HEK293 (cell line): ENCODE measurements at regions not wholly inside any gene's neighbourhood (a gene's known extent, or its start where the extent isn't known, plus 50 kb on each side); places are given as distances from the start of the nearest gene placed in this dataset.

Source experiments
- CTCF ChIP-seq: fragments of 450-650 bp; formaldehyde crosslinking; IDR thresholded peaks from 2 replicates; pipeline ENCODE4 v1.5.1; 2016; ENCODE audit warnings: missing biosample characterization, missing genetic modification characterization
- REST ChIP-seq: fragments of 450-650 bp; formaldehyde crosslinking; IDR thresholded peaks from 2 replicates; pipeline ENCODE4 v1.5.1; 2016; ENCODE audit warnings: missing biosample characterization, missing genetic modification characterization
- SCRT2 ChIP-seq: fragments of 450-650 bp; formaldehyde crosslinking; IDR thresholded peaks from 2 replicates; pipeline ENCODE4 v1.5.1; 2016; ENCODE audit warnings: missing biosample characterization, missing genetic modification characterization
- ZBTB48 ChIP-seq: fragments of 450-650 bp; formaldehyde crosslinking; IDR thresholded peaks from 2 replicates; pipeline ENCODE4 v1.5.1; 2016; ENCODE audit warnings: missing biosample characterization, missing genetic modification characterization
- ZBTB7A ChIP-seq: fragments of 450-650 bp; formaldehyde crosslinking; IDR thresholded peaks from 2 replicates; pipeline ENCODE4 v1.5.1; 2016; ENCODE audit warnings: low read depth, missing biosample characterization, missing genetic modification characterization
- ZBTB8A ChIP-seq: fragments of 450-650 bp; formaldehyde crosslinking; IDR thresholded peaks from 2 replicates; pipeline ENCODE4 v1.5.1; 2016; ENCODE audit warnings: missing biosample characterization, missing genetic modification characterization
- ZFP37 ChIP-seq: fragments of 450-650 bp; formaldehyde crosslinking; IDR thresholded peaks from 2 replicates; pipeline ENCODE4 v1.5.1; 2016; ENCODE audit warnings: missing biosample characterization, missing genetic modification characterization
- ZFP69B ChIP-seq: fragments of 450-650 bp; formaldehyde crosslinking; IDR thresholded peaks from 2 replicates; pipeline ENCODE4 v1.5.1; 2016; ENCODE audit warnings: missing biosample characterization, missing genetic modification characterization
- ZNF2 ChIP-seq: fragments of 450-650 bp; formaldehyde crosslinking; IDR thresholded peaks from 2 replicates; pipeline ENCODE4 v1.5.1; 2016; ENCODE audit warnings: missing biosample characterization, missing genetic modification characterization
- ZNF292 ChIP-seq: fragments of 450-650 bp; formaldehyde crosslinking; IDR thresholded peaks from 2 replicates; pipeline ENCODE4 v1.5.1; 2016; ENCODE audit warnings: low read depth, missing biosample characterization, missing genetic modification characterization, borderline replicate concordance
- ZNF580 ChIP-seq: fragments of 450-650 bp; formaldehyde crosslinking; IDR thresholded peaks from 2 replicates; pipeline ENCODE4 v1.5.1; 2016; ENCODE audit warnings: missing biosample characterization, missing genetic modification characterization
- ZNF660 ChIP-seq: fragments of 450-650 bp; IDR thresholded peaks from 2 replicates; pipeline ENCODE4 v1.5.1; 2018; ENCODE audit warnings: missing biosample characterization, mild to moderate bottlenecking, missing genetic modification characterization
- ZNF76 ChIP-seq: fragments of 450-650 bp; formaldehyde crosslinking; IDR thresholded peaks from 2 replicates; pipeline ENCODE4; 2016; ENCODE audit warnings: low read depth, missing biosample characterization, missing genetic modification characterization, borderline replicate concordance
- ZNF830 ChIP-seq: fragments of 450-650 bp; IDR thresholded peaks from 2 replicates; pipeline ENCODE4 v1.5.0; 2018; ENCODE audit warnings: missing biosample characterization, missing genetic modification characterization, low read depth, mild to moderate bottlenecking, moderate library complexity

- TF ChIP-seq REST (tag by site-specific recombination) (no peak), CTCF (tag by site-specific recombination) (no peak), ZBTB8A (tag by site-specific recombination) (no peak), ZFP37 (tag by site-specific recombination) (no peak), ZNF292 (tag by site-specific recombination) (no peak), SCRT2 (tag by site-specific recombination) (no peak), ZNF580 (no peak), ZBTB48 (tag by site-specific recombination) (no peak), ZNF76 (tag by site-specific recombination) (no peak), ZNF660 (tag by site-specific recombination) (no peak), ZNF2 (tag by site-specific recombination) (no peak), ZBTB7A (tag by site-specific recombination) (no peak), ZFP69B (no peak), ZNF830 (tag by site-specific recombination) (no peak)
These were observed 95.5 kb upstream of the WDR44 start for GRCh38 chrX:118250445-118250844.
